ENCODE measurements at regions not wholly inside any gene's neighbourhood (a gene's known extent, or its start where the extent isn't known, plus 50 kb on each side); places are given as distances from the start of the nearest gene placed in this dataset.

DNA sequence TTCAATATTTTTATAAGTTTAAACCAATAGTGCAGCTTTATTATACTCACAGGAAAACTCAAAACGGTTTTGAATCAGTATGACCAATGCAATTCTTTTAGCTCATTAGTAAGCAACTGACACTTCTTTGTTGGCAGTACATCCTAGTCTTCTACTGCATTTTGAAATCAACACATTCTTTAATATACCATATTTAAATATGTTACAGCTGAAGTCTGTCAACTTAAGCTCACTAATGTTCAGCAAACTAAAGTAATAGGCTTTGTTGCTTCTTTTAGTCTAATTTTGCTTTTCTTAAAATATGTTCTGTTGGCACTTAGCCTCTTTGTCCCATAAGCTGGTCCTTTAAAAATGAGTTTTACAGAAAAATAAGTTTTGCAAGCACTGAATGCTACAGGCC is 55.4 kb upstream of the CCBE1 start:
- no peak for DNase-seq

- no peak for DNase-seq
Observed at GRCh38 chr18:59751186-59751585, 54.0 kb upstream of the CCBE1 start.

DNA sequence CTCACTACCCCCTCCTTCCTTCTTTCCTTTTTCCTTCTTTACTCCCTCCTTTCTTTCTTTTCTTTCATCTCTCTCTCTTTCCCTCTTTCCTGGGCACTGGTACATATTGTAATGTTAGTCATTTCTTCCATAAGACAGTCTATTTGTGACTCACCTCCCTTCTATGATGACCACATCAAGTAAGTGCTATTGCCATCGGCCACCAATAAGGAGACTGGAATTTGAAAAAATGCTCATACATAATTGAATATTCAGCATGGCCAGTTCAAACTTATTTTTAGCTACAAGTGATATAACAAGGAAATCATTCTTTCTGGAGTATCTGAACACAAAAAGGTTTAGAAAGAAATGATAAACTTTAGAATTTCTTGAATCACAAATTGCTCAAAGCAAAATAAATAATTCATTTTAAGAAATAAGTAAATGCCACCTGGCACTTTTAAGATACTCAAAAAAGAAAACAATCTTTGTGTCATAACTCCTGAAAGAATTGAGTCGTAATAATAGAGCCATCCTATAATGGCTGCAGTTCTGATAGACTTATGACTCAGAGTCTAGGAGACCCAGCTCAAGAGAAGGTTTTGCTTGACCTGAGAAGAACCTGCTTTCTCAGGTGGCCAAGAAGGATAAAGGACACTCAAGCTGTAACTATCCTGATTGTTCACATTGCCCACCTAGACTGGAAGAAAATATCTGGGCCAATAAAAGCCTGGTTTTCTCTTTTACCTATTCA is 51.6 kb upstream of the CCBE1 start:
- no peak for DNase-seq

Measured in NCI-H524 (cell line).